ENCODE measurements at regions not wholly inside any gene's neighbourhood (a gene's known extent, or its start where the extent isn't known, plus 50 kb on each side); places are given as distances from the start of the nearest gene placed in this dataset.

DNA sequence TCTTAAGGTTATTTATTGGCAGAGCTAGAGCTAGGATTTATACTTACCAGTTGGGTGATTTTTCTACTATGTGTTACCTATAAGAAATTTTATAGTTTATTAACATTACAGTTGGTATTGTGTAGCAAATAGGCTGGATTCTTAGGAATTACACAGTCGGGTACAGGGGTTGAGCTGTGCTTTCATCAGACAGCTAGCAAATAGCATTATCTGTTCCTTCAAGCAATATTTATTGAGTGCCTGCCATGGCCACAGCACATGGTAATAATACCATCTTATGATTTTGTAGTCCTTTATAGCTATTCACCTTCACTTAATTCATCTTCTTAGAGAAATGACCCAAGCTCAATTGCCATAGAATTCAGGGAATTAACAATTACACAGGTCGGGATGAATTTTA lies 109.4 kb upstream of the PACRGL start:
- no peak for DNase-seq (ENCODE audit: low read depth, low spot score)

DNA sequence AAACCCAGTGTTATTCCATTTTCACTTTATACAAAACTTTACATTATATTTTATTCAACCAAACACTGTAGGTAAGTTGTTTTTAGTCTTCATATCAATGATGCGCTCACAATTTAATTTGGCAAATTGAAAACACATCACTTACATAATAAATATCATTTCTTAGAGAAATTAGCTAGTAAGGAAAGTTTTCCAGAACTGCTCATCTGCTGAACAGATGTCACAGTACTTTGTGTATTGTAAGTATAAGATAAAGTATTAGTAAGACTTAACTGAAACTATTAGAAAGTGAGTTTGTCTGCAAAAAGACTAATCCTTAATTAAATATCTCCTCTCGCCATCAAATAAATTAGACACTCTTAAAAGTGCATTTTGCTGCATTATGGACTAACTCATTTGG lies 108.7 kb upstream of the PACRGL start:
- DNase-seq (ENCODE audit: low read depth, low spot score), result no peak

DNA sequence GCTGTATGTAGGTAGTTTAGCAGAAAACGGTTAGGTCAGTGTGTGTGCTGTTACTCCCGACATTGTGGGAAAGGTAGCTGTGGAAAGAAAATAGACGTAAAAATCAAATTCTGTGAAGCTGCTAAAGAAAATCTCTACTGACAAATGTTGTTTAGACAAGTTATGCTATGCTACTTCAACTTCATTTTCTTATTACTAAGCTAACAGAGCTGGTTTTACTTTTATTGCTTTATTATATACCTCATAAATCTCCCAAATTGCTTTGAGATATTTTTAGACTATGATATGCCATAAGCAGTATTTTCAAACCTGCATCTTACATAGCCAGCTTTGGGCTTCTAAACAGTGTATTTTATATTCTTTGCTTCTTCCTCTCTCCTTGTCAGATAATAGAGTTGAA lies 108.2 kb upstream of the PACRGL start:
- DNase-seq (ENCODE audit: low read depth, low spot score), result no peak

DNA sequence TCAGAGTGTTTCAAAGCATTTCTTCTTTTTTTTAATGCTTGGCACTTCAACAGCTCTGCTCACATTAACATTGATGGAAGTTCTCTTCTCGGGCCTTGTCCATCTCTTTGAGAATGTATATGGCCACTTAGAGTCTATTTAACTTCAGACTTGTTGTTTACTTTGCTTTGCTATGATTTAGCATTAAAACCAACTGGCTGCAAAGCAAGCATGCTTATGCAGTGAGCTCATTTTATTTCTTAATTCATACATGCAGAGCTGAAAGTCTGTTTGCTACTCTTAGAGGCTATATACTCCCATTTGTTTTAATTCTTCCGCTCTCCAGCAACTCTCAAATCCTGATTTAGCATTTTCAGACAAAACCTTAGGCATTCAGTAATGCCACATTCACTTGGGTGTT lies 107.6 kb upstream of the PACRGL start:
- no peak for DNase-seq (ENCODE audit: low read depth, low spot score)

DNA sequence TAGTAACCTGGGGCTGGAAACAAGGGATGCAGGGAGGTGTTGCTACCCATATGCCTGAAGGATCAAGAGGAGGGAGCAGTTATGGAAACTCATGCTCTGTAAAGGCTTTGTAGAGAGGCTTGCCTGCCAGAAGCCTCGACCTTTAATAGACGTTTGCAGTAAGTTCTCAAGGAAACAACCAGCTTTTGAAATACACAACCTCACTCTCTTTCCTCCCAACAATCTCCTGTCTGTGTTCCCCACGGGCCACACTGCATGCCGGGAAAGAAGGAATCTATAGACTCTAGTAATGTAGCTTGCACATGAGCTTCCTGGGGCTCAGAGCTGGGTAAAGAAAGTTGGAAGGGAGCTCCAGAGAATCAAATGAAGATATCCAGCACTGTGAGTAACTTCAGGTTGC lies 101.6 kb upstream of the PACRGL start:
- no peak for DNase-seq (ENCODE audit: low read depth, low spot score)

DNA sequence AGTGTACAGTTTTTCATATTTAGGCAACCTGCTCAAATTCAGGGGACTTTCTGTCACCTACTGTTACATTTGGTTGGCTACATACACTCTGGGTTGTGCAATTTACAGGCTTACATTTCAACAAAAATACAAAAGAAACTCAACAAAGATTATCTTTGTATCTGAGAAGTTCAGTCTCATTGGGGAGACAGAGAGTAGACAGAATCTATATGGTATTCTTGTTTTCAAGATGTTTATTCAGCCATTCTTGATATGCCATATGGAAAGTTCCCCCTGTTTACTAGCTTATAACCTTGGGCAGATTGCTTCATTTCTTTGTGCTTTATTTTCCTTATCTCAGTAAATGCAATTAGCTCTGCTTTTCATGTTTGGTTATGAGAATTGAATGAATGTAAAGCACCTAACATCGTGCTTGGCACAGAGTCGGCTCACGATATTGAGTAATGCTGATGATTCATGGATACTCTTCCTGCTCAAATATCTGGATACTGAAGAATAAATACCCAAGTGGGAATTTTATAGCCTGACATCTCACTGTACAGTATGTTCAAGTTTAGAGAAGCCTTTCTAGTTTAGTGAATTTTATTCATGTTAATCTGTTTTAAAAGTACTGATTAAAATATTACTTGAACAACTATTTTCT lies 96.5 kb upstream of the PACRGL start:
- DNase-seq (ENCODE audit: low read depth, low spot score), result peak; percentile 48

DNA sequence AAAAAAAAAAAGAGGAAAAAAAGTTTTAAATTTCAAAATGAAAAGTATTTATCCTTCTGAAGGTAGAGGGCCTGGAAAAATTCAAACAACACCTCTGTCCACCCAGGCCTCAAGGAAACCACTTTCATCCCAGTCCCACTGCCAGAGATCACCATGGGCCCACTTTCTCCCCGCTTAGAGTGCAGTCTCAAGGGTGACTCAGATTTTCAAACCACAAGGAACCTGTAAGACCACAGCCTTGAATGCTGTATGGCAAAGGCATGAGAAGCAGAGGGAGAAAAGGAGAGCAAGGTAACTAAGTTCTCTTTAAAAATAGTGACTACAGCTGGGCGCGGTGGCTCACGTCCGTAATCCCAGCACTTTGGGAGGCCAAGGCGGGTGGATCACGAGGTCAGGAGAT lies 87.9 kb upstream of the PACRGL start:
- no peak for DNase-seq (ENCODE audit: low read depth, low spot score)

DNA sequence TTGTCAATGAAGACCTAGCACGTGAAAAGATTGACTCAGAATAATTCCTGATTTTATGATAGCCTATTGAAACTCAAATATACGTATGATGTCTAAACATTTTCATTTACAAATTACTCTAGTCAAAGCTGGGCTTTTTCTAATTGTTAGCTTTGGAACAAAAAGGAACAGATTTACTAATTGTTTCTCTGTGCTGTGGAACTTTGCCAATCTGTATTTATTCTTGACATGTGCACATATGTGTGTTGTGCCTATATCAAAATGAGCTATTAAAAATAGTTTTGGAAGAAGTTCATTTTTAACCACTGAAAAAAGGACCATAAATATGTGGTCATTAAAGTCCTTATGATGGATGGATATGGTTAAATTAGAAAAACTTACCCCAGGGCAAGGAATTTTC lies 85.4 kb upstream of the PACRGL start:
- DNase-seq (ENCODE audit: low read depth, low spot score), result no peak

DNA sequence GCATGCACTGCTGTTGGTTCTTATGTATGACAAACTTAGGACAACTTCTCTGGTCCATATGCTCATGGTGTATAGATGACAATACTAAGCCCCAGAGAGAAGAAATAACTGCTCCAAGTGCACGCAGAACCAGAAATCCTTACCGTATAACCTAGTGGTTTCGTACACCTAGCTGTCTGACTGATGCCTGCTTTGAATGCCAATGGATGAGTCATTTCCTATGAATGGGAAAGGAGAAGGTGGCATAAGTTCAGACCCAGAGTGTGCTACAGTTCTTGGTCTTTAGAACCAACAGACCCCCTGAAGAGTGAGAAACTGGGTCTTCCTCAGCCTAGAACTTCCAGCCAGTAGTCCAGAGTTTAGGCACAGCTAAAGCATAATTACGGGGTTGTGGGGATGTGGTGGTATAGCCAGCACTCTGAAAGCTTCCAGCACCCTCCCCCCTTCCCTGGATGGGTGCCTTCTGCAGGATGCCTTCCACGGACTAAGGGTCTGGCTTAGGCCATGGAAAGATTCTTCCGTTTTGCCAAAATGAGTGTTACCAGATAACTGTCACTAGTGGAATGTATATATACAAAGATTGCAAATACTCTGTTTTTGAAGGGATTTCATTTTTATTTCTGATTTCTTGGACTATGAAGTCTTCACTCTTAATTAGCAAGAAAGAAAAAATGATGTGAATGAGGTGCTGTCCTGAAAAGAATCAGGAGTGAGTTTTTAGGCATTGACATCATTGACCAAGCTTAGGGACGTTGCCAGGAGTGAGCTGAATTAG lies 84.6 kb upstream of the PACRGL start:
- DNase-seq (ENCODE audit: low read depth, low spot score), result no peak

DNA sequence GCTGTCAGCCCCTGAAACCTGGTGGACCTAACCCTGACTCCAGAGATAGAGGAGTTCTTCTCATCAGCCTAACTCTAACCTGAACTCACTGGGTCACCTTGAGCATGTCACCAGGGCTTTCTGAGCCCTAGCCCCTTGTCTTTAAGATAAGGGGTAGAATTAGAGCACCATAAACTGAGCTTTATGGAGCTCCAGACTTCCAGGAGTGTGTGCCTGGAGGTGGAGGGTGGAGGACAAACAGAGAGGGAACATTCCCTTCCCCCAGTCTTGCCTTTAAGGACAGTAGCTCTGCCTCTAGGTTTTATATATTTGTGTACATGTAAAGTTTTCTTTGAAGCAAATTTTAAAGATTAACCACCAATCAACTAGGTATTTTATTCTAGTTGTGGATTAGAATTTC lies 83.9 kb upstream of the PACRGL start:
- DNase-seq (ENCODE audit: low read depth, low spot score), result no peak

DNA sequence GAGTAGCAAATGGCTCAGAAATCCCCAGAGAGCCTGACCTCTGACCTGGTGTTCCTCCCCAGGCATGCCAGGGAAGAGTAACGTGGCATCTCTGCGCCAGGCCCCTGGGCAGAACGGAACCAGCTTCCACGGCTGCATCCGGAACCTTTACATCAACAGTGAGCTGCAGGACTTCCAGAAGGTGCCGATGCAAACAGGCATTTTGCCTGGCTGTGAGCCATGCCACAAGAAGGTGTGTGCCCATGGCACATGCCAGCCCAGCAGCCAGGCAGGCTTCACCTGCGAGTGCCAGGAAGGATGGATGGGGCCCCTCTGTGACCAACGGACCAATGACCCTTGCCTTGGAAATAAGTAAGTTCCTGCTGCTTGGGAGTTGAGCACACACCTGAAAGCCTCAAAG lies 83.4 kb upstream of the PACRGL start:
- no peak for DNase-seq (ENCODE audit: low read depth, low spot score)

DNA sequence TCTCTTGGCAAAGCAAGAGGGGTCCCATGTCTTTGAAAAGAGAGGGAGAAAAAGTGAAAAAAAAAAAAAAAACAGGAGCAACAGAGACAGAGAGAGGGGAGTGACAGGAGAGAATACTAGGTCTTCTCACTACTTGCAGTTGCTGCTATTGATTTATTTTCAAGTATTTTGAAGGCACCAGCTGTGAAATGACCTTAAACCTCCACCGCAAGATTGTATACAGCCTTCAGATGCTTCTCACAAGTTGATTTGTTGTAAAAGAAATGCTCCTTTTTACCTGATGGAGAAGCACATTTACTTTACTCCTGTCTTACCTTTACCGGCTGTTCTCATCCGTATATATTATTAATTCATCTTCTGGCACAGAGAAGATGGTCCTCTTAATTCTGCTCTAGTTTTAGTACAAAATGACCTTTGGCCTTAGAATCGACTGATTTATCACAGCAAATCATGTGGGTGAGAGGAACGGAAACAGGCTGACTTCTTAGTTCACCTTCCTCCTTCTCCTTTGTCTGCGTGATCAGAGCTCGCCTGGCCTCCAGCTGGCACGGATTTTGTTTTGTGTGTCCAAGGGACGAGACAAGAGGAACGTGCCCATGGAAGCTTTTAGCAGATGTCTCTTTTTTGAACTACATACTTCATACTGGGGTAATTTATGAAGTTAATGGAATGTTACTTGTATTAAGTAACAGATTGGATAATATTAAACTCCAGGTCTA lies 82.4 kb upstream of the PACRGL start:
- no peak for DNase-seq (ENCODE audit: low read depth, low spot score)

DNA sequence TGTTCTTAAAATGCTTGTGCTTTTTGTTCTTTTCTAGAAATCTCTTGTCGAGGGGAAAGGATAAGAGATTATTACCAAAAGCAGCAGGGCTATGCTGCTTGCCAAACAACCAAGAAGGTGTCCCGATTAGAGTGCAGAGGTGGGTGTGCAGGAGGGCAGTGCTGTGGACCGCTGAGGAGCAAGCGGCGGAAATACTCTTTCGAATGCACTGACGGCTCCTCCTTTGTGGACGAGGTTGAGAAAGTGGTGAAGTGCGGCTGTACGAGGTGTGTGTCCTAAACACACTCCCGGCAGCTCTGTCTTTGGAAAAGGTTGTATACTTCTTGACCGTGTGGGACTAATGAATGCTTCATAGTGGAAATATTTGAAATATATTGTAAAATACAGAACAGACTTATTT lies 81.5 kb upstream of the PACRGL start:
- DNase-seq (ENCODE audit: low read depth, low spot score), result no peak

DNA sequence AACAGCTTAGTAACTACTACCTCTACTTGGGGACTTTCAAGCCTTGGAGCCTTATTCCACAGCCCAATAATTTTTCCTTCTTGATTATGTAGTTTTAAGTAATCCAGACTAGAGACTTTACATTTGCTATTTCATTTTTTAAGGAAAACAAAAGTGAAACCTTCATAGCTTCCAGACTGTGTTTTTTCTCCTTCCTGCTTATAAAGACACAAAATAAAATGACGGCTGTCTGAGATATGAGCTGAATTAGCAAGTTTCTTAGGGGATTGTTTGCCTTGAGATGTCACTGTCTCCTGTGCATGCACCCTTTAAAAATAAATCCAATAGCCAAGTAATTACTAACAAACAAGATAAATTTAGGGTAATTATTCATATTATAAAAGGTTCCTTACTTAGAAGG lies 78.8 kb upstream of the PACRGL start:
- no peak for DNase-seq (ENCODE audit: low read depth, low spot score)

DNA sequence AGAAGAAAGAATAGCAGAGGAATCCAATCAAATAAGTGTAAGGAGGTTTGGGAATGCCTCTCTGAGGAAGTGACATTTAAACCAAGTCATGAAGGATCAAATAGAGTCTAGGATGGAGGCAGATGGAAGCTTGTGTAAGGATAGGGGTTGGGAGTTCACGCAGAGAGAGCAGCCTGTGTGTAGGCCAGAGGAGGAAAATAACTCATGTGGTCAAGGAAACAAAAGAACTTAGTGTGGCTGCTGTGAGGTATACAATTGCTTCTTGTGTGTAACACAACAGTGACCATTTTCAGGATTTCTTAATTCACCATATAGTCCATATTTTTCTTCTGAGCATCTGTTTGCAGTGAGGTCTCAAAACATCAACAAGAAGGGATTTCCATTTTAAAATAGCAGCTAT lies 77.6 kb upstream of the PACRGL start:
- no peak for DNase-seq (ENCODE audit: low read depth, low spot score)

DNA sequence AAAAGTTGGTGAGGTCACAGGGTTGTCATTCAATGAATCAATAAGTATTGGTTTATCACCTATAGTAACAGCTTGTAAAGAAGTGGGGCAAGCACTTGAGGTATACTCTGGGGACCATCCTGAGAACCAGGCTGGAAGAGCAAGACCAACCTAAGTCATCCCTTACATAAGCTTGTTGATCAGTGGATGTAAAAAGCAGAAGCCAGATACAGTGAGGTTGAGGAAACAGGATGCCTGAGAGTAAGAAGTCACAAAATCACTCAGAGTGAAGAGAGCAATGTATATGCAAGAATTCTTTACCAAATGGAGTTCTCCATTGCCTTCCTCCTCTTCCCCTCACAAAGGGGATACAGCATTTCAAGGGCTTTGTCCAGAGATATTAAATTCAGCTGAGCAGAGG lies 76.3 kb upstream of the PACRGL start:
- no peak for DNase-seq (ENCODE audit: low read depth, low spot score)

DNA sequence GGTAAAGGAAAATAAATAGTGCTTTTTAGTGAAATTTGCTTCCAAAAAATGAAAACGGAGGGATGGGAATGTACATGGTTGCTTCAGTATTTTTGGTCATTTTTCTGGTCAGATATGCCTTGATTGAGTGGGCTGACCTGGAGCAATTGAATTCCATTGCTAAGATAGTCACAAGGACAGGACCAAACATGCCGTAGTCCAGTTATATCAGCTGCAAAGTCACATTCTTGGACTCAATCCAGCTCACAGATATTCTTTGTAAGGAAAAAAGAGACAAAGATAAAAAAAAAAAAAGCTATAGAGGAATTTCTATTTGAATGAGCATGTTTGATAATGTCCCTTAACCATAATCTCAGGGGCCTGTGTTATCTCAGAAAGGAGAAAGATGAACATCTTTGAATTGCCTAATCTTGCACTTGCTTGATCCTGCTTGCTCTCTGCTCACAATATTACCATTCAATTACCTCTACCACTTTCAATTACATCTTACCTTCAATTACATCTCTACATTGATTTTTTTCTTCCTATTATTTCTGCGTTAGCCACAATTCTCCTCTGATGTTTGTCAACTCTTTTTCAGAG lies 75.4 kb upstream of the PACRGL start:
- DNase-seq (ENCODE audit: low read depth, low spot score), result no peak

DNA sequence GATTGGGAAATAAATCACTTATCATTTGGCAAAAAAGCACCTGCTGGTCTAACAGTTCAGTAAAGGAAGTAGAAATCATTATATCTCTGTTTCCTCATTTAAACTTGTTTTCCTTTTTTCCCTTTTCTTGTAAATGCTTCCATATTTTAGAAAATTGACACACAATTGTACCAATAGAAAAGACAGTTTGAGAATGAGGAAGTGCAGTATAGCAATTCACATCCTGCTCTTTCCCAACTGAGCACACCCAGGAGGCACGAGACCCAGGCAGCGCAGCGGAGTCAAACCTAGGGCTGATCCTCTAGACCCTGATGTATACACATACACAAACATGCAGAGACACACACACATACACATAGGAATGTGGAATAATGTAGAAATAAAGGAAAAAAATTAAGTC lies 74.8 kb upstream of the PACRGL start:
- no peak for DNase-seq (ENCODE audit: low read depth, low spot score)

DNA sequence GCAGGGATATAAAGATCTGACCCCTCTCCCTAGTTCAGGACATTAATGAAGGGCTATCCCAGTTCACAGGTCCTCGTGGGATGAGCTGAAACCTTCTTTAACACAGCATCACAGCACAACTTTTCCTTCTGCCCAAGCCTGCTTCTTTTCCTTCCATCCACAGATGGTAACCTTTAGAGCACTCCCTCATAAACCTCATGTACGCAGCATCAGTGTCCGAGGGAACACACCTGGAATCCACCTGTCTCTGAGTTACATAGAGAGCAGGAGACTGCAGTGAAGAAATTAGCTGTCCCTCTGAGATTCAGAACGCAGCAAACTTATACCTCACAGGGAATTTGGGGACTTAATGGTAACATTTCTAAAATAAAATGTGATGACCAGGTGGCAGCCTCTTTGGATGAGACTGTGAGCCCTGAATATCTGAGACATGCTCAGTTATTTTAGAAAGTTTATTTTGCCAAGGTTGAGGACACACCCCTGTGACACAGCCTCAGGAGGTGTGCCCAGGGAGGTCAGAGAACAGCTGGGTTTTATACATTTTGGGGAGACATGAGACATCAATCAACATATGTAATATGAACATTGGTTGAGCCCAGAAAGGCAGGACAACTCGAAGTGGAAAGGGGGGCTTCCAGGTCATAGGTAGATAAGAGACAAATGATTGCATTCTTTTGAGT lies 73.8 kb upstream of the PACRGL start:
- DNase-seq (ENCODE audit: low read depth, low spot score), result no peak

DNA sequence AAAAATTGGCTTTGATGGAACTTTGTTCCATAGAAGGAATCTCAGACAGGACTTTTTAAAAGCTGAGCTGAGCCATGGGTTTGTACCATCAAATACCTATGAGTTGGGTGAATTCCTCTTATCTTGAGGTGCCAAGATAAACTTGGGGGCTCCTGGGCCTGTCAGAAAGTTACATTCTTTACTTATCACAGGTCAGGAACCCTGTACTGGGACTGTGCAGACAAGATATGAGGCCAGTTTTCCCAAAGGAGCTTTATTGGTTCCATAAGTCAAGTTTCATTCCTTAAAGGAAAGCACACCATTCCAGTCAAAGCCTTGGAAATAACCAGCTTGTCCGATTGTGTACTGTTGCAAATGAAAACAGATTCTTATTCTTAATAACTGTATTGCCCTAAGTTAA lies 72.4 kb upstream of the PACRGL start:
- no peak for DNase-seq (ENCODE audit: low read depth, low spot score)

DNA sequence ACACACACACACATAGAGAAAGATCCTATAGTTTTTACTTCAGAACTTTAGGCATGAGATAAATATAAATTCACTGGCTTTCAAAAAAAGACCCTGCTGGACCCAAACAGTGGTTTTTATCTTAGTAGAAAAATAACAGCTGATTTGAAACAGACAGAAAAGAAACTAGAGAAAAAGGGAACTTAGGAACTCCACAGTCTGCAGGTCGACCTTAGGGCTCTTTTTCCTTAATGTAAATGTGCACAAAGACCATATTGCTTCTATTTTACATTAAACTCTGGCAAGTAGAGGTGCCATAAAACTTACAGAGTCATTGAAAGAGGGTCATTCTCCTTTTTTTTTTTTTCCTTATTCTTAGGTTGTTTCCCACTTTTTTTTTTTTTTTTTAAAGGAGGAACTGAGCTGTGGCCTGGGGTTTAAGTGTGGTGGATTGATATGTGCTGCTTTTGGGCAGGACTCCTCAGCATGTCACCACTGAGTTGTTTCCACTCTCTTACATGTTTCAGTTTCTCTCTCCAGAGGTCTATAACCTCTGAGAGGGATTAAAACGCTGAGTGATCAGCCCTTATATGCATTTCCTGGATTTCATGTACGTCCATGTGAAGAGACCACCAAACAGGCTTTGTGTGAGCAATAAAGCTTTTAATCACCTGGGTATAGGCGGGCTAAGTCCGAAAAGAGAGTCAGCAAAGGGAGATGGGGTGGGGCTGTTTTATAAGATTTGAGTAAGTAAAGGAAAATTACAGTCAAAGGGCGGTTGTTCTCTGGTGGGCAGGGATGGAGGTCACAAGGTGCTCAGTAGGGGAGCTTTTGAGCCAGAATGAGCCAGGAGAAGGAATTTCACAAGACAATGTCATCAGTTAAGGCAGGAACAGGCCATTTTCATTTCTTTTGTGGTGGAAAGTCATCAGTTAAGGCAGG lies 70.8 kb upstream of the PACRGL start:
- DNase-seq (ENCODE audit: low read depth, low spot score), result no peak

Data from pulmonary artery endothelial cell (primary cell).